ENCODE measurements at regions not wholly inside any gene's neighbourhood (a gene's known extent, or its start where the extent isn't known, plus 50 kb on each side); places are given as distances from the start of the nearest gene placed in this dataset.

- Histone ChIP-seq H3K4me1 (no peaks in the 10 kb centered on the region), H3K4me2 (ENCODE audit: low read length) (no peak overlapping the region), H3K4me3 (ENCODE audit: low read depth, low read length) (no peak overlapping the region), H3K27me3 (ENCODE audit: control insufficient read depth, insufficient read depth, low read length) (no peaks in the 10 kb centered on the region), H3K9ac (no peak overlapping the region), H2AFZ (no peak overlapping the region), H3K79me2 (no peaks in the 10 kb centered on the region), H3K27ac (no peak overlapping the region), H3K36me3 (ENCODE audit: control insufficient read depth, insufficient read depth, low read length) (no peaks in the 10 kb centered on the region), H3K9me3 (ENCODE audit: control insufficient read depth, low read length) (no peaks in the 10 kb centered on the region)
- TF ChIP-seq CTCF (IDR thresholded peaks at IDR 0.05), result no peak
These were observed 60.4 kb upstream of the TANC1 start for GRCh38 chr2:158907926-158908456.

GRCh38 chr2:158912112-158912511 is 56.3 kb upstream of the TANC1 start:
- Histone ChIP-seq H3K9me3 (ENCODE audit: control insufficient read depth, low read length) (no peaks in the 10 kb centered on the region), H3K27me3 (ENCODE audit: control insufficient read depth, insufficient read depth, low read length) (no peaks in the 10 kb centered on the region), H3K36me3 (ENCODE audit: control insufficient read depth, insufficient read depth, low read length) (no peaks in the 10 kb centered on the region), H3K9ac (no peak overlapping the region), H3K27ac (no peak overlapping the region), H2AFZ (no peak overlapping the region), H3K4me2 (ENCODE audit: low read length) (no peak overlapping the region), H3K4me3 (ENCODE audit: low read depth, low read length) (no peak overlapping the region), H3K4me1 (no peaks in the 10 kb centered on the region), H3K79me2 (no peaks in the 10 kb centered on the region)
- TF ChIP-seq CTCF (IDR thresholded peaks at IDR 0.05), result no peak

GRCh38 chr2:158912765-158913164 is 55.7 kb upstream of the TANC1 start:
- no peaks in the 10 kb centered on the region for H3K9me3 ChIP-seq (ENCODE audit: control insufficient read depth, low read length)
- TF ChIP-seq CTCF (IDR thresholded peaks at IDR 0.05), result no peak
- H3K4me1 ChIP-seq, result no peaks in the 10 kb centered on the region

GRCh38 chr2:158914066-158914465 is 54.4 kb upstream of the TANC1 start:
- H3K36me3 ChIP-seq (ENCODE audit: control insufficient read depth, insufficient read depth, low read length), result no peaks in the 10 kb centered on the region
- H3K4me1 ChIP-seq, result no peaks in the 10 kb centered on the region
- TF ChIP-seq CTCF (IDR thresholded peaks at IDR 0.05), result no peak
- H3K27ac ChIP-seq, result no peak overlapping the region
- H3K4me2 ChIP-seq (ENCODE audit: low read length), result no peak overlapping the region
- no peak overlapping the region for H3K9ac ChIP-seq
- H3K79me2 ChIP-seq, result no peaks in the 10 kb centered on the region
- H3K27me3 ChIP-seq (ENCODE audit: control insufficient read depth, insufficient read depth, low read length), result no peaks in the 10 kb centered on the region
- H3K9me3 ChIP-seq (ENCODE audit: control insufficient read depth, low read length), result no peaks in the 10 kb centered on the region
- no peak overlapping the region for H2AFZ ChIP-seq
- no peak overlapping the region for H3K4me3 ChIP-seq (ENCODE audit: low read depth, low read length)

More at GRCh38 chr2:158912765-158913164, 55.7 kb upstream of the TANC1 start:
- H3K27ac ChIP-seq, result no peak overlapping the region
- H3K4me2 ChIP-seq (ENCODE audit: low read length), result no peak overlapping the region
- H3K4me3 ChIP-seq (ENCODE audit: low read depth, low read length), result no peak overlapping the region
- H3K79me2 ChIP-seq, result no peaks in the 10 kb centered on the region
- H3K36me3 ChIP-seq (ENCODE audit: control insufficient read depth, insufficient read depth, low read length), result no peaks in the 10 kb centered on the region
- H3K27me3 ChIP-seq (ENCODE audit: control insufficient read depth, insufficient read depth, low read length), result no peaks in the 10 kb centered on the region
- H3K9ac ChIP-seq, result no peak overlapping the region
- no peak overlapping the region for H2AFZ ChIP-seq

- Histone ChIP-seq H3K9me3 (ENCODE audit: control insufficient read depth, low read length) (no peaks in the 10 kb centered on the region), H3K4me3 (ENCODE audit: low read depth, low read length) (no peak overlapping the region), H3K9ac (no peak overlapping the region)
These were observed 53.7 kb upstream of the TANC1 start for GRCh38 chr2:158914731-158915130.

More at GRCh38 chr2:158914731-158915130, 53.7 kb upstream of the TANC1 start:
- Histone ChIP-seq H3K36me3 (ENCODE audit: control insufficient read depth, insufficient read depth, low read length) (no peaks in the 10 kb centered on the region), H3K4me1 (no peaks in the 10 kb centered on the region), H3K79me2 (no peaks in the 10 kb centered on the region), H3K4me2 (ENCODE audit: low read length) (no peak overlapping the region), H3K27ac (no peak overlapping the region), H2AFZ (no peak overlapping the region), H3K27me3 (ENCODE audit: control insufficient read depth, insufficient read depth, low read length) (no peaks in the 10 kb centered on the region)
- TF ChIP-seq CTCF (IDR thresholded peaks at IDR 0.05), result no peak

Data from parathyroid adenoma (tissue), 2 donors.